GM12878 (cell line): ENCODE measurements at regions not wholly inside any gene's neighbourhood (a gene's known extent, or its start where the extent isn't known, plus 50 kb on each side); places are given as distances from the start of the nearest gene placed in this dataset.

Experiments used
- RAD21 ChIP-seq: IDR thresholded peaks from 2 replicates; pipeline ENCODE4 v1.6.1; 2011; ENCODE audit warnings: mild to moderate bottlenecking, low read depth, low read length, moderate library complexity; ENCODE audit not compliant: insufficient read depth
- SMC3 ChIP-seq: IDR thresholded peaks from 2 replicates; pipeline ENCODE4 v1.6.1; 2011; ENCODE audit warnings: low read length, improper control_type of control experiment, borderline replicate concordance

GRCh38 chr4:74855879-74856278 is 61.6 kb upstream of the BTC start:
- TF ChIP-seq RAD21 (no peak), SMC3 (no peak)
